ENCODE measurements at regions not wholly inside any gene's neighbourhood (a gene's known extent, or its start where the extent isn't known, plus 50 kb on each side); places are given as distances from the start of the nearest gene placed in this dataset.

DNA sequence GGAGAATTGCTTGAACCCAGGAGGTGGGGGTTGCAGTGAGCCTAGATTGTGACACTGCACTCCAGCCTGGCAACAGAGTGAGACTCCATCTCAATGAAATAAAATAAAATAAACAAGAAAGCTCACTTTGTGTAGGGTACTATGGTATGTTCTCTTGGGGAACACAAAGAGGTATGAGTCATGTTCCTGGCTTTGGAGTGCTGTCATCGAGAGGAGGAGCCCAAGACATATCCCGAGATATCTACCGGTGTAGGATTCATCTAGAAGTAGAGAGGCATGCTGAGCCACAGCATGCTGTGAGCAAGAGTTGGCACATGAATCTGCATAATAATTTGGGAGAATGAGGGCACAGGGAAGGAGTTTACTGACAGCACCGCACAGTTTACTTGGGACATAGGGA, 244.9 kb upstream of the EPHA4 start:
- TF ChIP-seq, protein P1, sequence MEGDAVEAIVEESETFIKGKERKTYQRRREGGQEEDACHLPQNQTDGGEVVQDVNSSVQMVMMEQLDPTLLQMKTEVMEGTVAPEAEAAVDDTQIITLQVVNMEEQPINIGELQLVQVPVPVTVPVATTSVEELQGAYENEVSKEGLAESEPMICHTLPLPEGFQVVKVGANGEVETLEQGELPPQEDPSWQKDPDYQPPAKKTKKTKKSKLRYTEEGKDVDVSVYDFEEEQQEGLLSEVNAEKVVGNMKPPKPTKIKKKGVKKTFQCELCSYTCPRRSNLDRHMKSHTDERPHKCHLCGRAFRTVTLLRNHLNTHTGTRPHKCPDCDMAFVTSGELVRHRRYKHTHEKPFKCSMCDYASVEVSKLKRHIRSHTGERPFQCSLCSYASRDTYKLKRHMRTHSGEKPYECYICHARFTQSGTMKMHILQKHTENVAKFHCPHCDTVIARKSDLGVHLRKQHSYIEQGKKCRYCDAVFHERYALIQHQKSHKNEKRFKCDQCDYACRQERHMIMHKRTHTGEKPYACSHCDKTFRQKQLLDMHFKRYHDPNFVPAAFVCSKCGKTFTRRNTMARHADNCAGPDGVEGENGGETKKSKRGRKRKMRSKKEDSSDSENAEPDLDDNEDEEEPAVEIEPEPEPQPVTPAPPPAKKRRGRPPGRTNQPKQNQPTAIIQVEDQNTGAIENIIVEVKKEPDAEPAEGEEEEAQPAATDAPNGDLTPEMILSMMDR (conservative IDR thresholded peaks at IDR 0.05; ENCODE audit: low read depth, low read length) = no peak
- no peak for TF ChIP-seq EZH2 (IDR thresholded peaks at IDR 0.05; ENCODE audit: borderline replicate concordance, low read depth, low read length, poor library complexity, severe bottlenecking)
